ENCODE measurements at regions not wholly inside any gene's neighbourhood (a gene's known extent, or its start where the extent isn't known, plus 50 kb on each side); places are given as distances from the start of the nearest gene placed in this dataset.

DNA sequence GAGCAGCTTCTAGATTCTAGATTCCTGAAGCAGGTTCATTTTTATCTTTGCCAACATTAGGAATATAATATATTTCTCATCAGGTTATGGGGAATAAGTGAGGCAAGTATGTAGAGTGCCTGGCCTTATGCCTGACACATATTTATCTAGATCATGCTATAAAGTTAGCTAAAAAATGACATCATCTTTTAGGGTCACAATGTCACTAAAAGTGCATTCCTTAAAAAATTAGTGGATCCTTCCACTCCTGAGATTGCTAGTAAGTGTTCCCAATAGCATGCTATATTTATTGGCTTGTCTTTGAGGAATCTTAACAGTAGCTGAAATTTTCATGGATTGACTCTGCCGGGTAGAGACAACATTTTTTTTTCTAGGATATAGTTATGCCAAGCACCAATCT, 305.9 kb upstream of the TMCO5A start:
- intact Hi-C loops (cut with DNase I; ENCODE audit: low total_unique reads), result no loop called here
- no peak for DNase-seq (ENCODE audit: low spot score in 2 of 2)
- no peak overlapping the region for H3K4me3 ChIP-seq (ENCODE audit: low read depth, poor library complexity, severe bottlenecking)
- 78 to 86% methylated on average over 1 of the region's 1 CpG for WGBS, 2 donors
- TF ChIP-seq, protein P1, sequence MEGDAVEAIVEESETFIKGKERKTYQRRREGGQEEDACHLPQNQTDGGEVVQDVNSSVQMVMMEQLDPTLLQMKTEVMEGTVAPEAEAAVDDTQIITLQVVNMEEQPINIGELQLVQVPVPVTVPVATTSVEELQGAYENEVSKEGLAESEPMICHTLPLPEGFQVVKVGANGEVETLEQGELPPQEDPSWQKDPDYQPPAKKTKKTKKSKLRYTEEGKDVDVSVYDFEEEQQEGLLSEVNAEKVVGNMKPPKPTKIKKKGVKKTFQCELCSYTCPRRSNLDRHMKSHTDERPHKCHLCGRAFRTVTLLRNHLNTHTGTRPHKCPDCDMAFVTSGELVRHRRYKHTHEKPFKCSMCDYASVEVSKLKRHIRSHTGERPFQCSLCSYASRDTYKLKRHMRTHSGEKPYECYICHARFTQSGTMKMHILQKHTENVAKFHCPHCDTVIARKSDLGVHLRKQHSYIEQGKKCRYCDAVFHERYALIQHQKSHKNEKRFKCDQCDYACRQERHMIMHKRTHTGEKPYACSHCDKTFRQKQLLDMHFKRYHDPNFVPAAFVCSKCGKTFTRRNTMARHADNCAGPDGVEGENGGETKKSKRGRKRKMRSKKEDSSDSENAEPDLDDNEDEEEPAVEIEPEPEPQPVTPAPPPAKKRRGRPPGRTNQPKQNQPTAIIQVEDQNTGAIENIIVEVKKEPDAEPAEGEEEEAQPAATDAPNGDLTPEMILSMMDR (IDR thresholded peaks at IDR 0.05), result no peak
- TF ChIP-seq POLR2A (IDR thresholded peaks at IDR 0.05), result no peak

DNA sequence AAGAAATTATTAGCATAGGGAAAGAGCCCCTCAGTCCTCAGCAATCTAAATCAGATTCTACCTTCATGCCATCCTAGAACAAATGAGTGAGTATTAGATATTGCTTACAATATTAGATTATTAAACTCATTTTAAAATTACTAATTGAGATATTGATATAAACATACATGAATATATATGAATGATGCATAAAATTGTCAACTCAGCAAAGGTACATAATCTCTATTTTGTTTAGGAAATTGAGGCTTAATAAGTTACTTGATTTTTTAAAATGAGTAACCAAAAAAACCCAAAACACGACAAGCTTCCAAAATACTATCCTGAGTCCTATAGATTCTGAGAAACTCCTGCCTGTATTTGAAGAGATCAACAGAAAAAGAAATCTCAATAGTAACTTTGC, 297.7 kb upstream of the TMCO5A start:
- no peak for DNase-seq (ENCODE audit: low spot score in 2 of 2)
- 88 to 92% methylated on average over 1 of the region's 1 CpG for whole genome bisulfite sequencing, 2 donors
- intact Hi-C loops (cut with DNase I; ENCODE audit: low total_unique reads), result no loop called here

DNA sequence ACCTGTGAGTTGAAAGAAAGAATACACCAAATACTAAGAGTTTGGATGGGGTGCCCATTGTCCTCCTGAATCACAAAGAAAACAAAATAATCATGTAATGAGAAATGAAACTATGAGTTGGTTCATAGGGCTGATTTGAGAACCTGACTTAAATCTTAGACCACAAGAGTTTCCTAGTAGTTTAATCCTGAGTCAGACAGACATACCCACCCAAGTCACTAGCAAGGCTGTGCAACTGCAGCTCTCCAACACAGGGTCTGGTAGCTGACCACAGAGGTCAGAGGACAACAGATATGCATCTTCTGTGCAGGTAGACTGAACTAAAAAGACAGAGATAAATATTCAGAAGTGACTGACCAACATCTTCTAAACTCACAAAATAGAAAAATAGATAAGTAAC, 296.3 kb upstream of the TMCO5A start:
- no peak overlapping the region for H3K4me3 ChIP-seq (ENCODE audit: low read depth, poor library complexity, severe bottlenecking)
- intact Hi-C loops (cut with DNase I; ENCODE audit: low total_unique reads), result no loop called here
- no peak for TF ChIP-seq POLR2A (IDR thresholded peaks at IDR 0.05)
- TF ChIP-seq, protein P1 (IDR thresholded peaks at IDR 0.05), result no peak
- no peak for DNase-seq (ENCODE audit: low spot score in 2 of 2)

More for the DNA sequence above, 297.7 kb upstream of the TMCO5A start:
- no peak for TF ChIP-seq POLR2A (IDR thresholded peaks at IDR 0.05)
- TF ChIP-seq, protein P1 (IDR thresholded peaks at IDR 0.05), result no peak
- no peak overlapping the region for H3K4me3 ChIP-seq (ENCODE audit: low read depth, poor library complexity, severe bottlenecking)

DNA sequence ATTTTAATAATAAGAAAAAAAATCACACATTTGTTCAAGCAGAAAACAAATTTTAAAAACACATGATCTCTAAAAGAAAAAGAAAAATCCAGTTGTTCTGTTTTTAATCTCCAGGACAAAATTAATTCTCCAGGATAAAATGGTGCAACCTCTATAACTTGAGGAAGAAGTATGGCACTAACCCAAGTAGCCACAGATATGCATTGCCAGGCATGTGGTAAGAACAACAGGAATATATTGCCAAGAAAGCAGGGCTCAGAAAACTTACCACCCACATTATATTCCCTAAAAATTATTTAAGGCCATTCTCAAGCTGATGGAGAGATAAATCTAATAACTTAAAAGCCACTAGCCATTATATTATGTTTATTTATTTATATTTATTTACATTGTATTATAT, 295.7 kb upstream of the TMCO5A start:
- intact Hi-C loops (cut with DNase I; ENCODE audit: low total_unique reads), result no loop called here
- no peak for TF ChIP-seq POLR2A (IDR thresholded peaks at IDR 0.05)
- TF ChIP-seq, protein P1 (IDR thresholded peaks at IDR 0.05), result no peak
- H3K4me3 ChIP-seq (ENCODE audit: low read depth, poor library complexity, severe bottlenecking), result no peak overlapping the region
- no peak for DNase-seq (ENCODE audit: low spot score in 2 of 2)

DNA sequence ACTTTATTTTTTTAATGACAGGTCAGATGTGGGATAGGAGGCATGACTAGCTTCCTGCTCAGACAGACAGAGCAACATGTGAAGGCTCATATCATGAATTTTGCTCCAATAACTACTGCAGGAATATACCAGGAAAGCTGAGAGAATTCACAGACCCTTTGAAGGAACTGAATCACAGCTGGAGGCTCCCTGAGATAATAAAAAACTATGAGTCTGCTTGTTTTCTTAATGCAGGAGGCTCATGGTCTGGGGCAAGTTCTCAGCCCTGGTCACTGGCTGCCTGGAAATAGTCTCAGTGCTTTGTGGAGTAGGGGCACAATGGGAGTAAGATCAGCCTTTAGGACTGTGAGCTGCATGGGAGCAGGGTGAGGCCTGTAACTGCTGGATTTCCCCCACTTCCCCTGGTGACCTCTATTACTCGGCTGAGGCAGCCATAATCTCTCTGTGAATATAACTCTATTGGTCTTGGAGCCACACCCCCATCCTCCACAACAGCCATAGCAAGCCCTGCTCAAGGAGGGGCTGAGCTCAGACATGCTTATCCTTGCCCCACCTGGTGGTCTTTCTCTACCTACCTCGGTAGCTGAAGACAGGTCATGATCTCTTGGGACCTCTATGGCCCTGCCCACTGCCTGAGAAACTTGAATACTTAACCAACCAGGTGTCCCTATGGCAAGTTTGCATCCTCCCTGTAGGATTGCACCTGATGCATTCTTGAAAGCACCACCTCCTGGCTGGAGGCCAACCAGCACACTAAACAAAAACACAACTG, 281.6 kb upstream of the TMCO5A start:
- DNase-seq (ENCODE audit: low spot score in 2 of 2), result no peak
- WGBS, 2 donors, result 69% methylated on average over 2 of the region's 2 CpGs
- TF ChIP-seq POLR2A (IDR thresholded peaks at IDR 0.05), result no peak
- TF ChIP-seq, protein P1 (IDR thresholded peaks at IDR 0.05), result no peak
- no peak overlapping the region for H3K4me3 ChIP-seq (ENCODE audit: low read depth, poor library complexity, severe bottlenecking)
- intact Hi-C loops (cut with DNase I; ENCODE audit: low total_unique reads), result no loop called here

DNA sequence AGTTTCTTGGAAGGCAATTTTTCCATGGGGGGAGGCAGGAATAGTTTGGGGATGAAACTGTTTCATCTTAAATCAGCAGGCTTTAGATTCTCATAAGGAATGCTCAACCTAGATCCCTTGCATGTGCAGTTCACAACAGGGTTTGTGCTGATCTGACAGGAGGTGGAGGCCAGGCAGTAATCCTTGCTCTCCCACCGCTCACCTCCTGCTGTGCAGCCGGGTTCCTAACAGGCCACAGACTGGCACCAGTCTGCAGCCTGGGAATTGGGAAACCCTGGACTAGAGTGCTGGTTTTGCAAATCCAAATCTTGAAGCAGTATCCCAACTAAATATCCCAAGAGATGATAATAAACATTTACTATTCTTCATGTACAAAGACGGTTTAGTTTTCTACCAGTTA, 256.3 kb upstream of the TMCO5A start:
- TF ChIP-seq, protein P1 (IDR thresholded peaks at IDR 0.05), result no peak
- no peak for TF ChIP-seq POLR2A (IDR thresholded peaks at IDR 0.05)
- no peak for DNase-seq (ENCODE audit: low spot score in 2 of 2)
- intact Hi-C loops (cut with DNase I; ENCODE audit: low total_unique reads), result no loop called here
- 86 to 88% methylated on average over 3 of the region's 3 CpGs for WGBS, 2 donors
- no peak overlapping the region for H3K4me3 ChIP-seq (ENCODE audit: low read depth, poor library complexity, severe bottlenecking)

Data from lower leg skin (tissue), 4 donors.